ENCODE measurements at regions not wholly inside any gene's neighbourhood (a gene's known extent, or its start where the extent isn't known, plus 50 kb on each side); places are given as distances from the start of the nearest gene placed in this dataset.

DNA sequence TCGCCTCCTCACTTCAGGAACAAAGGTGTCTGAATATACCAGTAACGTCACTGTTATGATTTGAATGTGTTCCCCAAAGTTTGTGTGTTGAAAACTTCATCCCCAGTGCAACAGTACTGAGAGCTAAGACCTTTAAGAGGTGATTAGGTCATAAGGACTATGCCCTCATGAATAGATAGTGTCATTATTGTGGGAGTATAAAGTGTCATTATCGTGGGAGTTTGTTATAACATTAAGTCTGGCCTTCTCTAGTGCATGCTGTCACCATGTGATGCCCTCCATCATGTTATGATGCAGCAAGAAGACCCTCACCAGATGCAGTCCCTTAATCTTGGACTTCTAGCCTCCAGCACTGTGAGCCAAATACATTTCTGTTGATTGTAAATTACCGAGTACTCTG is 53.7 kb upstream of the TLE3 start (continued):
- no peak for TF ChIP-seq CHD2 (IDR thresholded peaks at IDR 0.05; ENCODE audit: borderline replicate concordance, low read depth, low read length)

GRCh38 chr15:70151003-70151402 is 53.3 kb upstream of the TLE3 start:
- ATAC-seq (no peak), DNase-seq (ENCODE audit: low read depth, low spot score) (no peak), FAIRE-seq (no peak)
- Histone ChIP-seq H3K4me3 (no peak overlapping the region), H3K4me2 (ENCODE audit: control insufficient read depth, insufficient read depth) (no peak overlapping the region), H4K20me1 (ENCODE audit: control insufficient read depth, insufficient read depth) (no peaks in the 10 kb centered on the region), H3K9me3 (replicated peaks; ENCODE audit: control insufficient read depth, insufficient read depth, low read length) (no peaks in the 10 kb centered on the region), H3K9ac (ENCODE audit: control insufficient read depth, insufficient read depth, low read length) (no peak overlapping the region), H3K27ac (ENCODE audit: control insufficient read depth, insufficient read depth) (no peak overlapping the region), H3K79me2 (ENCODE audit: control insufficient read depth, insufficient read depth, low read length) (no peaks in the 10 kb centered on the region), H2AFZ (ENCODE audit: control insufficient read depth, low read depth, low read length) (no peak overlapping the region), H3K27me3 (replicated peaks in 1 of 2; ENCODE audit: control insufficient read depth in 2 of 2, insufficient read depth in 2 of 2, low read length in 1 of 2) (peaks cover 0 to 1% of the 10 kb centered on the region in 2 experiments; a peak in 3 of 4 replicates), H3K4me1 (ENCODE audit: control insufficient read depth, insufficient read depth, low read length) (no peaks in the 10 kb centered on the region), H3K36me3 (ENCODE audit: control insufficient read depth in 2 of 2, insufficient read depth in 2 of 2, low read length in 1 of 2) (no peaks in the 10 kb centered on the region)
- CTCF ChIA-PET, result interaction anchor here (1.4 kb wide), 1 partner anchor 10 kb away, joined by 4 read pairs; no protein-coding TSS in a partner anchor
- WGBS (ENCODE audit: insufficient coverage, insufficient replicate concordance, low lambda C conversion rate, missing lambda C conversion rate), result 0% methylated on average over 2 of the region's 2 CpGs
- SMC1A ChIA-PET (ENCODE audit: uncharacterized antibody, unreplicated experiment), result interaction anchor here (0.8 to 1.2 kb wide), 3 partner anchors 9 to 171 kb away, joined by 3 read pairs; no protein-coding TSS in a partner anchor
- RAD21 ChIA-PET (ENCODE audit: unreplicated experiment), result interaction anchor here (0.6 kb wide), 1 partner anchor 115 kb away, joined by 4 read pairs; no protein-coding TSS in a partner anchor
- BruUV-seq (replicated peaks), result no TSS peak
- TF ChIP-seq TAF1 (IDR thresholded peaks at IDR 0.05; ENCODE audit: borderline replicate concordance, low read depth, low read length), result no peak
- in situ Hi-C loops (cut with MboI) (no loop called here), intact Hi-C loops (cut with micrococcal nuclease; ENCODE audit: unreplicated experiment) (no loop called here)
- POLR2A ChIA-PET, result no interaction called here

DNA sequence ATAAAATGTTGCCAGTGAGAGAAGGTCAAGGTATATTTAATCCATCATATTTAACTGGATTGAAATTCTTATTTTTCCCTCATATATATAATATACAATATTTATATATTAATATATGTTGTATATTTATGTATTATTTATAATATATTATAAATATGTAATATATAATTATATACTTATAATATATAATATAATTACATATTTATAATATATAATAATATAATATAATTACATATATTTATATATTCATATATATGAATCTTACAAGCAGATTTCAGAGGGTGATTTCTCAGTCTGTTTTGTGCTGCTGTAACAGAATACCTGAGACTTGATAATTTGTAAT is 52.7 kb upstream of the TLE3 start:
- Histone ChIP-seq H2AFZ (ENCODE audit: control insufficient read depth, low read depth, low read length) (no peak overlapping the region), H3K27me3 (replicated peaks in 1 of 2; ENCODE audit: control insufficient read depth in 2 of 2, insufficient read depth in 2 of 2, low read length in 1 of 2) (no peaks in the 10 kb centered on the region; a peak in 2 of 4 replicates), H3K27ac (ENCODE audit: control insufficient read depth, insufficient read depth) (no peak overlapping the region), H3K9ac (ENCODE audit: control insufficient read depth, insufficient read depth, low read length) (no peak overlapping the region), H3K4me3 (no peak overlapping the region), H3K9me3 (replicated peaks; ENCODE audit: control insufficient read depth, insufficient read depth, low read length) (no peaks in the 10 kb centered on the region), H4K20me1 (ENCODE audit: control insufficient read depth, insufficient read depth) (no peaks in the 10 kb centered on the region), H3K36me3 (ENCODE audit: control insufficient read depth in 2 of 2, insufficient read depth in 2 of 2, low read length in 1 of 2) (no peaks in the 10 kb centered on the region), H3K4me2 (ENCODE audit: control insufficient read depth, insufficient read depth) (no peak overlapping the region), H3K4me1 (ENCODE audit: control insufficient read depth, insufficient read depth, low read length) (no peaks in the 10 kb centered on the region), H3K79me2 (ENCODE audit: control insufficient read depth, insufficient read depth, low read length) (no peaks in the 10 kb centered on the region)
- BruUV-seq (replicated peaks), result no TSS peak
- in situ Hi-C loops (cut with MboI) (no loop called here), intact Hi-C loops (cut with micrococcal nuclease; ENCODE audit: unreplicated experiment) (no loop called here)
- DNase-seq (ENCODE audit: low read depth, low spot score) (no peak), FAIRE-seq (no peak), ATAC-seq (no peak)
- ChIA-PET POLR2A (no interaction called here), SMC1A (ENCODE audit: uncharacterized antibody, unreplicated experiment) (interaction anchor here (0.8 kb wide), 1 partner anchor 11 kb away, joined by 3 read pairs; no protein-coding TSS in a partner anchor), CTCF (interaction anchor here (1.1 kb wide), 1 partner anchor 11 kb away, joined by 3 read pairs; no protein-coding TSS in a partner anchor), RAD21 (ENCODE audit: unreplicated experiment) (no interaction called here)
- TF ChIP-seq NR2C2 (IDR thresholded peaks at IDR 0.05; ENCODE audit: borderline replicate concordance, control insufficient read depth, insufficient read length, low read depth), result no peak
- TF ChIP-seq, protein P1, sequence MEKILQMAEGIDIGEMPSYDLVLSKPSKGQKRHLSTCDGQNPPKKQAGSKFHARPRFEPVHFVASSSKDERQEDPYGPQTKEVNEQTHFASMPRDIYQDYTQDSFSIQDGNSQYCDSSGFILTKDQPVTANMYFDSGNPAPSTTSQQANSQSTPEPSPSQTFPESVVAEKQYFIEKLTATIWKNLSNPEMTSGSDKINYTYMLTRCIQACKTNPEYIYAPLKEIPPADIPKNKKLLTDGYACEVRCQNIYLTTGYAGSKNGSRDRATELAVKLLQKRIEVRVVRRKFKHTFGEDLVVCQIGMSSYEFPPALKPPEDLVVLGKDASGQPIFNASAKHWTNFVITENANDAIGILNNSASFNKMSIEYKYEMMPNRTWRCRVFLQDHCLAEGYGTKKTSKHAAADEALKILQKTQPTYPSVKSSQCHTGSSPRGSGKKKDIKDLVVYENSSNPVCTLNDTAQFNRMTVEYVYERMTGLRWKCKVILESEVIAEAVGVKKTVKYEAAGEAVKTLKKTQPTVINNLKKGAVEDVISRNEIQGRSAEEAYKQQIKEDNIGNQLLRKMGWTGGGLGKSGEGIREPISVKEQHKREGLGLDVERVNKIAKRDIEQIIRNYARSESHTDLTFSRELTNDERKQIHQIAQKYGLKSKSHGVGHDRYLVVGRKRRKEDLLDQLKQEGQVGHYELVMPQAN (conservative IDR thresholded peaks at IDR 0.05), result no peak
